K562 (cell line): ENCODE measurements at regions not wholly inside any gene's neighbourhood (a gene's known extent, or its start where the extent isn't known, plus 50 kb on each side); places are given as distances from the start of the nearest gene placed in this dataset.

Source experiments
- ATAC-seq: fragments of 200-7000 bp; cut with Tn5 transposase; 3 replicates; pipeline ENCODE4 v1.9.1; 2020; ENCODE audit warnings: moderate library complexity
- BruUV-seq: library from RNA; stranded (reverse); fragments of 400-500 nt; replicated peaks from 2 replicates; lab custom pipeline; 2021; lab: Mats Ljungman, UMichigan
- CTCF ChIA-PET: fragments of 300-600 bp; formaldehyde crosslinking; extraction: SDS; loops from one replicate; lab custom pipeline; 2021; ENCODE audit warnings: low intra/inter-chr PET ratio; lab: Yijun Ruan, JAX
- POLR2A ChIA-PET: fragments of 300-600, 350-650 bp; sonication (Branson Sonifier 250); formaldehyde crosslinking; extraction: SDS; loops from one replicate; lab custom pipeline; 2021; ENCODE audit warnings: antibody characterized with exemption, inconsistent platforms; lab: Yijun Ruan, JAX
- DNase-seq, 4 experiments: peaks; one replicate each; pipeline versions ENCODE4 v3.0.0 to v3.0.0-alpha.2; 2011 to 2018; ENCODE audit warnings: low spot score in 3 of 4, mixed read lengths in 3 of 4; ENCODE audit errors: extremely low read depth in 1 of 4
- FAIRE-seq: peaks from 2 replicates; lab custom pipeline; 2011; peaks lifted over from hg19 to GRCh38; lab: Jason Lieb, UNC
- H2AFZ ChIP-seq: 2 replicates; pipeline ENCODE4 v1.6.0; 2011; ENCODE audit warnings: low read depth, low read length, control low read depth, inconsistent platforms
- H3K27ac ChIP-seq: fragments of 200-600 bp; 3 replicates; pipeline ENCODE4 v1.8.0; 2011; ENCODE audit warnings: low read depth, mild to moderate bottlenecking, control low read depth, inconsistent platforms, low read length, moderate library complexity, mixed read lengths; ENCODE audit errors: extremely low read depth
- H3K27me3 ChIP-seq, 2 experiments: fragments of 300-600 bp in 1 of 2; 2 replicates in 1 of 2; 3 replicates in 1 of 2; pipeline versions ENCODE4 v1.6.0 to v1.8.0; 2011; ENCODE audit warnings: inconsistent platforms in 2 of 2, low read length in 2 of 2, mild to moderate bottlenecking in 1 of 2, mixed read lengths in 1 of 2, moderate library complexity in 1 of 2; ENCODE audit not compliant: control insufficient read depth in 2 of 2, insufficient read depth in 2 of 2
- H3K36me3 ChIP-seq: fragments of 300-600 bp; 3 replicates; pipeline ENCODE4 v1.8.0; 2011; ENCODE audit warnings: mild to moderate bottlenecking, low read length, inconsistent platforms; ENCODE audit not compliant: control insufficient read depth, insufficient read depth
- H3K4me1 ChIP-seq, 2 experiments: fragments of 200-600 bp in 1 of 2; replicated peaks in 1 of 2; 2 replicates in 1 of 2; 3 replicates in 1 of 2; pipeline versions ENCODE4 v1.5.1 to v1.8.0; 2011; ENCODE audit warnings: inconsistent platforms in 2 of 2, low read length in 2 of 2, mild to moderate bottlenecking in 1 of 2, mixed read lengths in 1 of 2, moderate library complexity in 1 of 2; ENCODE audit not compliant: control insufficient read depth in 2 of 2, insufficient read depth in 2 of 2
- H3K4me2 ChIP-seq: 2 replicates; pipeline ENCODE4 v1.6.1; 2011; ENCODE audit warnings: low read length, control low read depth, inconsistent platforms, mixed read lengths; ENCODE audit not compliant: insufficient read depth
- H3K4me3 ChIP-seq: fragments of 200-600 bp; sonication (generic), shearing (Covaris generic); 2 replicates; pipeline ENCODE4 v1.5.1; 2016; ENCODE audit warnings: control low read depth, inconsistent platforms
- H3K79me2 ChIP-seq: fragments of 200-600 bp; 3 replicates; pipeline ENCODE4 v1.8.0; 2011; ENCODE audit warnings: low read length, inconsistent platforms; ENCODE audit not compliant: control insufficient read depth, insufficient read depth
- H3K9ac ChIP-seq, 2 experiments: 2 replicates each; pipeline versions ENCODE4 v1.6.0 to v1.6.1; 2011; ENCODE audit warnings: low read depth in 2 of 2, low read length in 2 of 2, control low read depth in 1 of 2, inconsistent platforms in 1 of 2, mild to moderate bottlenecking in 1 of 2, mixed read lengths in 1 of 2; ENCODE audit not compliant: insufficient read depth in 1 of 2
- H3K9me1 ChIP-seq: one replicate; pipeline ENCODE4 v1.6.0; 2011; ENCODE audit warnings: inconsistent platforms, mild to moderate bottlenecking, low read length, moderate library complexity; ENCODE audit not compliant: control insufficient read depth, insufficient read depth
- H3K9me3 ChIP-seq: replicated peaks from 2 replicates; pipeline ENCODE4 v1.5.1; 2011; ENCODE audit warnings: low read depth, low read length, inconsistent platforms; ENCODE audit not compliant: control insufficient read depth, insufficient read depth
- H4K20me1 ChIP-seq: replicated peaks from 2 replicates; pipeline ENCODE4 v1.6.1; 2011; ENCODE audit warnings: low read length, inconsistent platforms, mixed read lengths; ENCODE audit not compliant: control insufficient read depth, insufficient read depth
- ATF7 ChIP-seq: fragments of 450-650 bp; IDR thresholded peaks from 2 replicates; pipeline ENCODE4 v1.7.1; 2014; ENCODE audit warnings: mild to moderate bottlenecking, moderate library complexity
- TAF7 ChIP-seq: fragments of 450-650 bp; IDR thresholded peaks from 2 replicates; pipeline ENCODE4 v1.6.1; 2016; ENCODE audit warnings: missing genetic modification characterization, missing compliant biosample characterization
- ZNF592 ChIP-seq: fragments of 450-650 bp; IDR thresholded peaks from 2 replicates; pipeline ENCODE4 v1.6.1; 2017; ENCODE audit warnings: antibody characterized with exemption, mild to moderate bottlenecking
- WGBS: fragments of 100-300 bp; shearing (Covaris generic); methylation state at CpG from one replicate; pipeline ENCODE4 v1.1.6; 2016; ENCODE audit warnings: low coverage, mixed read lengths; ENCODE audit not compliant: insufficient coverage; ENCODE audit errors: missing lambda C conversion rate; 5-methylcytosine and 5-hydroxymethylcytosine counted together
- in situ Hi-C: fragments of 300-500 bp; cut with MboI; formaldehyde crosslinking; loops from 4 replicates; pipeline ENCODE4 v1.15.0; 2018; ENCODE audit warnings: inconsistent platforms, mixed read lengths
- intact Hi-C: fragments of 100-400 bp; cut with micrococcal nuclease; formaldehyde crosslinking; loops from 2 replicates; pipeline ENCODE4 v1.14.2; 2022

GRCh38 chr7:118575393-118575948, 351.0 kb downstream of the ANKRD7 start:
- BruUV-seq = no TSS peak
- in situ Hi-C loops = no loop called here
- H4K20me1 ChIP-seq = no peaks in the 10 kb centered on the region
- H3K4me1 ChIP-seq = no peaks in the 10 kb centered on the region
- no peak for DNase-seq
- H3K27ac ChIP-seq = no peak overlapping the region
- no peak for FAIRE-seq
- CTCF ChIA-PET = no interaction called here
- H3K9me3 ChIP-seq = no peaks in the 10 kb centered on the region
- no peak overlapping the region for H3K4me2 ChIP-seq
- H3K9me1 ChIP-seq = no peaks in the 10 kb centered on the region
- no peak for TF ChIP-seq ZNF592
- TF ChIP-seq TAF7 (tag) = no peak
- TF ChIP-seq ATF7 = no peak
- H3K36me3 ChIP-seq = no peaks in the 10 kb centered on the region
- POLR2A ChIA-PET = no interaction called here
- no peak overlapping the region for H3K4me3 ChIP-seq
- WGBS = 6% methylated on average over 1 of the region's 1 CpG
- H3K27me3 ChIP-seq = no peaks in the 10 kb centered on the region
- ATAC-seq = no peak
- no peak overlapping the region for H3K9ac ChIP-seq
- H2AFZ ChIP-seq = no peak overlapping the region
- intact Hi-C loops = no loop called here
- H3K79me2 ChIP-seq = no peaks in the 10 kb centered on the region
